Thymus (tissue), 11 donors: ENCODE measurements at regions not wholly inside any gene's neighbourhood (a gene's known extent, or its start where the extent isn't known, plus 50 kb on each side); places are given as distances from the start of the nearest gene placed in this dataset.

Source experiments
- DNase-seq, 9 donors: peaks; one replicate each; pipeline ENCODE4 v3.0.0-alpha.2; 2013; ENCODE audit warnings: low spot score in 9 of 9, low read depth in 6 of 9, missing footprints in 1 of 9
- H3K27ac ChIP-seq, 2 donors: one replicate each; pipeline ENCODE4 v1.5.1; 2013; ENCODE audit warnings: control low read depth in 1 of 2, low read depth in 1 of 2, low read length in 1 of 2, mild to moderate bottlenecking in 1 of 2, moderate library complexity in 1 of 2
- H3K27me3 ChIP-seq, 2 donors: one replicate each; pipeline ENCODE4 v1.5.1; 2013; ENCODE audit warnings: low read length in 1 of 2; ENCODE audit not compliant: control insufficient read depth in 2 of 2, insufficient read depth in 1 of 2
- H3K36me3 ChIP-seq, 2 donors: one replicate each; pipeline ENCODE4 v1.5.1; 2013; ENCODE audit warnings: low read length in 1 of 2, mild to moderate bottlenecking in 1 of 2, moderate library complexity in 1 of 2; ENCODE audit not compliant: control insufficient read depth in 2 of 2, insufficient read depth in 2 of 2
- H3K4me1 ChIP-seq, 2 donors: one replicate each; pipeline ENCODE4 v1.5.1; 2013; ENCODE audit warnings: low read length in 2 of 2; ENCODE audit not compliant: control insufficient read depth in 2 of 2, insufficient read depth in 2 of 2
- H3K4me3 ChIP-seq, 2 donors: one replicate each; pipeline ENCODE4 v1.5.1; 2013; ENCODE audit warnings: low read length in 2 of 2, control low read depth in 1 of 2, mild to moderate bottlenecking in 1 of 2
- H3K9me3 ChIP-seq, 2 donors: one replicate each; pipeline ENCODE4 v1.5.1; 2013; ENCODE audit warnings: low read length in 1 of 2, mild to moderate bottlenecking in 1 of 2; ENCODE audit not compliant: control insufficient read depth in 2 of 2, insufficient read depth in 1 of 2
- WGBS: extraction: QIAGEN DNeasy Blood & Tissue Kit; methylation state at CpG from one replicate; pipeline ENCODE4 v1.1.7; 2013; 5-methylcytosine and 5-hydroxymethylcytosine counted together
- donor health status: healthy.

- Histone ChIP-seq H3K27me3 (no peaks in the 10 kb centered on the region), H3K9me3 (no peaks in the 10 kb centered on the region), H3K4me3 (no peak overlapping the region), H3K36me3 (no peaks in the 10 kb centered on the region), H3K27ac (no peak overlapping the region), H3K4me1 (peaks cover 12 to 30% of the 10 kb centered on the region in 2 donors)
- DNase-seq, result no peak
- 96% methylated on average over 38 of the region's 38 CpGs for WGBS
These were observed 165.2 kb downstream of the IGLL1 start for GRCh38 chr22:23414727-23415489.

- Histone ChIP-seq H3K36me3 (no peaks in the 10 kb centered on the region), H3K27ac (peak overlapping the region in 1 of 2 donors; percentile 14), H3K4me1 (peaks cover 12 to 30% of the 10 kb centered on the region in 2 donors), H3K27me3 (no peaks in the 10 kb centered on the region), H3K9me3 (no peaks in the 10 kb centered on the region), H3K4me3 (no peak overlapping the region)
- peak in 4 of 9 donors; percentile 34 to 66 (median 39) for DNase-seq
These were observed 168.4 kb downstream of the IGLL1 start for GRCh38 chr22:23411739-23412138.

GRCh38 chr22:23410411-23410810 lies 169.7 kb downstream of the IGLL1 start:
- 96% methylated on average over 5 of the region's 5 CpGs for WGBS
- no peak overlapping the region for H3K4me3 ChIP-seq
- no peak overlapping the region for H3K27ac ChIP-seq

GRCh38 chr22:23409976-23410375 lies 170.1 kb downstream of the IGLL1 start:
- WGBS, result 91% methylated on average over 8 of the region's 8 CpGs
- no peak overlapping the region for H3K4me3 ChIP-seq
- peaks cover 12 to 30% of the 10 kb centered on the region in 2 donors for H3K4me1 ChIP-seq
- no peaks in the 10 kb centered on the region for H3K36me3 ChIP-seq
- no peak overlapping the region for H3K27ac ChIP-seq
- H3K27me3 ChIP-seq, result no peaks in the 10 kb centered on the region
- no peak for DNase-seq
- no peaks in the 10 kb centered on the region for H3K9me3 ChIP-seq

More at GRCh38 chr22:23410411-23410810, 169.7 kb downstream of the IGLL1 start:
- H3K27me3 ChIP-seq, result no peaks in the 10 kb centered on the region
- H3K36me3 ChIP-seq, result no peaks in the 10 kb centered on the region
- peaks cover 12 to 30% of the 10 kb centered on the region in 2 donors for H3K4me1 ChIP-seq
- no peak for DNase-seq
- no peaks in the 10 kb centered on the region for H3K9me3 ChIP-seq

GRCh38 chr22:23408321-23408720 lies 171.8 kb downstream of the IGLL1 start:
- no peaks in the 10 kb centered on the region for H3K36me3 ChIP-seq
- no peak overlapping the region for H3K27ac ChIP-seq
- peaks cover 12 to 30% of the 10 kb centered on the region in 2 donors for H3K4me1 ChIP-seq
- no peaks in the 10 kb centered on the region for H3K27me3 ChIP-seq
- DNase-seq, result no peak
- no peaks in the 10 kb centered on the region for H3K9me3 ChIP-seq
- no peak overlapping the region for H3K4me3 ChIP-seq
- 78% methylated on average over 2 of the region's 2 CpGs for WGBS

- no peaks in the 10 kb centered on the region for H3K9me3 ChIP-seq
- H3K4me3 ChIP-seq, result no peak overlapping the region
- no peak for DNase-seq
- peaks cover 0 to 4% of the 10 kb centered on the region in 2 donors for H3K27me3 ChIP-seq
- H3K4me1 ChIP-seq, result peaks cover 3 to 8% of the 10 kb centered on the region in 2 donors
- H3K27ac ChIP-seq, result no peak overlapping the region
- no peaks in the 10 kb centered on the region for H3K36me3 ChIP-seq
- WGBS, result 82% methylated on average over 16 of the region's 16 CpGs
These were observed 174.7 kb downstream of the IGLL1 start for GRCh38 chr22:23405366-23405851.

- 83% methylated on average over 11 of the region's 11 CpGs for WGBS
- no peaks in the 10 kb centered on the region for H3K9me3 ChIP-seq
- H3K27ac ChIP-seq, result no peak overlapping the region
- H3K4me3 ChIP-seq, result no peak overlapping the region
- DNase-seq, result peak in 4 of 9 donors; percentile 34 to 62 (median 42)
- H3K27me3 ChIP-seq, result peaks cover 0 to 4% of the 10 kb centered on the region in 2 donors
- no peaks in the 10 kb centered on the region for H3K36me3 ChIP-seq
- H3K4me1 ChIP-seq, result peaks cover 3 to 6% of the 10 kb centered on the region in 2 donors
These were observed 175.3 kb downstream of the IGLL1 start for GRCh38 chr22:23404689-23405365.

GRCh38 chr22:23403720-23404688 lies 176.1 kb downstream of the IGLL1 start:
- no peak for DNase-seq

More at GRCh38 chr22:23403720-23404688, 176.1 kb downstream of the IGLL1 start:
- no peak overlapping the region for H3K27ac ChIP-seq
- no peak overlapping the region for H3K4me3 ChIP-seq
- H3K4me1 ChIP-seq, result peaks cover 3 to 6% of the 10 kb centered on the region in 2 donors
- no peaks in the 10 kb centered on the region for H3K9me3 ChIP-seq
- no peaks in the 10 kb centered on the region for H3K36me3 ChIP-seq
- H3K27me3 ChIP-seq, result peaks cover 0 to 4% of the 10 kb centered on the region in 2 donors
- WGBS, result 97% methylated on average over 13 of the region's 13 CpGs
